Suppressor macrophage treated with lipopolysaccharide for 1 hour (primary cell): ENCODE measurements at regions not wholly inside any gene's neighbourhood (a gene's known extent, or its start where the extent isn't known, plus 50 kb on each side); places are given as distances from the start of the nearest gene placed in this dataset.

Experiments
- DNase-seq, 3 donors: peaks; one replicate each; pipeline ENCODE4 v3.0.0-alpha.2; 2020 to 2022

DNA sequence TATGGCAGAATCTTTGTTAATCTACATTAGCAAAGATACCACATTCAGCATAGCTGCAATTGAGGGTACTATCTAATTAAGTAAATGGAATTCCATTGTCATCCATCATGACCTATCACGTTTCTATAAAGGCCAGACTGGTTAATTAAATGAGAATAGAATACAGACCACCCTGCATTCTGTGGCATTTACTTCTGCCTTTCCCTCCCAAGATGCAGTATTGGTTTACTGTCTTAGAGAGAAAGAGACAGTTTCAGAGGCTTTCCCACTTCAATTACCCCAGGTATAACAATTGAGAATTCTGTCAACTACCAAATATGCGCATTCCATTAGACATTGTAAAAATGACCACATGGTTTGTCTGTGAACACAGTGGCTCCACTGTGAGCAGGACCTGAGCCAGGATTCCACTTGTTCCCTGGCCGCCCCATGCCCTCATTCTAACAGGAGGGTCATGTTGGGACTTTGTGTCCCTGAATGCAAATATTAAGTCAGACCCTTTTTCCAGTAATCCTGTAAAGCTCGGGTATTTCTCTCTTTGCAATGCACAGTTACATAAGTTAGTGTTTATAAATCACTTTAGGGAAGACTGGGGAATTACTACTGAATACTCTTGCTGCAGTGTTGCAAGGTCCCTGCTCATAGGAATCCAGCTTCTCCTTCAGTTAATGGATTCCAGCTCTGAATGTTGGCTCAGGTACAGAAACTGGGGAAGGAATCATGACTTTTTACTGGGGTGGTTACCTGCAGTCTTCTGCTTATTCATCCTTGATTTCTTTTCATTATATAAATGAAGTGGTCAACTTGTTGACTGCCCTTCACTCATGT lies 261.0 kb downstream of the PDGFC start:
- DNase-seq = no peak

DNA sequence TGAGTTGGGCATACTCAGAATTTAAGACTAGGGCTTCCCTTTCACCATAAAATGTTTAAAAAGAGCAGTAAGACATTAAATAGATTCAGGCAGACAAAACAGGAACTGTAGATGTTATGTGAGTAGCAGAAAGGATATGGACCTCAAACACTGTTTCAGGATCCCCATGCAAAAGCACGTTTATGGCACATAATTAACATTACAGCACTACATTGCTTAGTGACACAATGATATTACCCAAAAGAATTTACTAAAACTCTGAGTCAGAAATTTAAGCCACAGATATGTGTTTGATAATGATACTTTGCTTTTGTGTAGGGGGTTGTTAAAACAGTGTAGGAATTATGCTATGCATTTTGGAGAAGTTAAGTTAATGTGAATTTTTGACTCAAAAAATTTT lies 266.3 kb downstream of the PDGFC start:
- no peak for DNase-seq

- DNase-seq = no peak
These were observed 276.4 kb downstream of the PDGFC start for GRCh38 chr4:156695163-156695562.

DNA sequence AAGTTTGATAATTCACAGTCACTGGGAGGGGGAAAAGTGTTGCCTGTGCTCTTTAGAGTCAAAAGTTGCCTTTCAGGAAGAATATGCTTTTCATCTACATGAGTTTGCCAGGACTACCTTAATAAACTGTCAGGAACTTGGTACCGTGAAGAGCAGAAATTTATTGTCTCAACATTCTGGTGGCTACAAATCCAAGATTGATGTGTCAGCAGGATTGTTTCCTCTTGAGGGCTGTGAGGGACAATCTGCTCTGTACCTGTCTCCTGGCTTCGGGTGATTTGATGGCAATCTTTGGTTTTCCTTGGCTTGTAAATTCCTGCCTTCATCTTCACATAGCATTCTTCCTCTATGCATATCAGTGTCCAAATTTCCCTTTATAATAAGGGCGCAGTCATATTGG lies 277.2 kb downstream of the PDGFC start:
- DNase-seq = no peak

GRCh38 chr4:156693557-156693956 lies 278.0 kb downstream of the PDGFC start:
- no peak for DNase-seq

GRCh38 chr4:156692016-156692415 lies 279.6 kb downstream of the PDGFC start:
- no peak for DNase-seq

- DNase-seq = no peak
These were observed 281.0 kb downstream of the PDGFC start for GRCh38 chr4:156690572-156690971.

- no peak for DNase-seq
These were observed 285.5 kb downstream of the PDGFC start for GRCh38 chr4:156686120-156686519.

GRCh38 chr4:156685308-156685707 lies 286.3 kb downstream of the PDGFC start:
- DNase-seq = no peak

GRCh38 chr4:156677656-156678055 lies 293.9 kb downstream of the PDGFC start:
- DNase-seq = no peak

GRCh38 chr4:156677131-156677531 lies 294.5 kb downstream of the PDGFC start:
- DNase-seq = peak; percentile 8 to 23 (median 11)

DNA sequence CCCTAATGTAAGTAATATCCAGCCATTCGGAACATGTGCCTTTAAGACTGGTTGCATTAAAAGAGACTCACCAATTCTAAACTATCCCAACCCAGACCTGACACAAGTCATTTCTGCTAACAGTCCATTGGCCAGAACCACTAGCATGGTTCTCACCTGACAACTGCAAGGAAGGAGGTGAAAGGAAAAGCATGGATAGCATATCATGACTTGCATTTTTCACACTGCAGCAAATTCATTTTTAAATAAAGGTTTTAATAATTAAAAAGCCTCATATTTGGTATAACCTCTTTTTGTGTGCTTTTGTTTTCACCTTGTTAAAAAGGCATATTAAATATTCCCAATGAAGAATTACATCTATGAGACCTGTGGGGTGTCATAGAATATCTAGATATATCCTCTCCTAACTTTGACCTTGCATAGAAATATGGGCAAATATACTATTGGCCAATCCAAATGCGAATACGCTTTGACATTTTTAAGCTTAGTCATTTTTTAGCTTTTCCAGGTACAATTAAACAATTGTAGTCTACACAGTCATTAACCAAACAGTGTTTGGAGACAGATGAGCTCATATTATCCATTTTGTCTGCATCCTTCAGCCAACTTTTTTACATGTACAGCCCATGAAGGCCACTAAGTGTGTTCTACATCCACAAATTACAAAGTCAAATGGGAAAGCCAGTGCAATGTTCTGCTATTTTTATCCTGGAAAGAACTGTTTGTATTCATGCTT lies 295.3 kb downstream of the PDGFC start:
- no peak for DNase-seq

DNA sequence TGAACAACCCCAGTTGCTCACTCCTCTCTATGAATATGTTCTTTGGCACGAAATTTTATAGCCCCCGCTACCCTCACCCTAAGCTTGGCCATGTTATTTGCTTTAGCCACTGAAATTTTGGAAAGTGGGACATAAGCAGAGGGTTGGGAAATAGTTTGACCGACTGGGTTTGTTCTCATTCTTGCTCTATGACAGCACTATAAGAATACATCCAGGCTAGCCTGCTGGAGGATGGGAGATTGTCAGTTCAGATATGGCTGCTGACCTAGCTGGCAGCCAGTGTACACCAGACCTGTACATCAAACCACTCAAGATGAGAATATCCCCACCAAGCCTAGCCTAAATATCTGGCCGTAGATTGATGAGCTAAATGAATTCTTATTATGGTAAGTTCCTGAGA lies 298.1 kb downstream of the PDGFC start:
- DNase-seq = no peak

DNA sequence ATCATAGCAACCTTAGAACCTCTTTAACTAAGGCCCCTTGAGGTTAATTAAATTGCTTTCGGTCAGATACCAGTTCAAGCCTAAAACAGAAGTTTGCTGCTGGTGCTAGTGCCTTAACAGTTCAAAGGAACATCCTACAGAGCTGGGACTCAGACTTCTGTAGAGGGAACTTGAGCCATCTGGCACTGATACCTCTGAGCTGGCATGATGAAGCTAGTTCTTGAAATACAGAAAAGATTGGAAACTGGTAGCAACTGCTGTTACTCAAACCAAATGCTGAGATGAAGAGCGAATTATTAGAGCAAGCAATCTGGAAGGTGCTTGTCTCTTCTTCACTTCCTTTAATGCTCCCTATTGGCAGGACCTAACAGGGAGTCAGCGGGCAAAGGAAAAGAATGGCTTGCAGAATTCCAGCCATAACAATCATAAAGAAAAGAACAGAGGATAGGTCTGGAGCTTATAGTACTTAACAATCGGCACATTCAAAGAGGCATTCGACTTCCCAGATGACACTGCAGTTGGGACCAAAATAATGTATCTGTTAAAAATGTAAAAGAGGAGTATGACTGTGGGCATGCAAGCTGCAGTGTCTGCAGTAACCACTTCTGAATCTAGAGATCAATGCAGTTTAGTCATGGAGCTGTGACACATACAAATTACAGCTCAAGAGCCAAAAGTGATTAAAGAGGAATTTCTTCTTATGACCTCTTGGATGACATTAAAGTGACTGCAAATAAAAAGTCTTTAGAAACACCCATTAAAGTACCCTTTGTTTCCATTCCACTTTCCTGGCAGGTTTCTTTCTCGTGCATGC lies 298.9 kb downstream of the PDGFC start:
- peak in 1 of 3 donors; percentile 31 for DNase-seq

- DNase-seq = peak; percentile 39 to 55 (median 39)
These were observed 305.7 kb downstream of the PDGFC start for GRCh38 chr4:156665780-156666366.

DNA sequence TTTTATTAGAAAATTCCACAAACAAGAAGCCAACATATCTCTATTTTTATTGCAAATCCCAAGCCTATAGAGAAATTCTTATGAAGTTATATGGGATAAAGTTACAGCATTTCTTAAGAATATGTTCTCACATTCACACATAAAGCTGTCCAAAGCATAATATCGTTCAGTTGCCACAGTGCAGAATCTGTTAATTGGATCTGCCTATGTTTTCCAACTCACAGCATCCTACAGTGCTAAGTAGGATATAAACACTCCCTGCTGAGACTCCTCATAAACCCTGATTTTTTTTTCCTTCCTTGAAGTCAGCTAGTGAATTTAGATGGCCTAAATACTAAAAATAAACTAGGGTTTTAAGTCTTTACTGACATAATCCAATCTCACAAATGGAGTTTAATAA lies 307.9 kb downstream of the PDGFC start:
- no peak for DNase-seq

DNA sequence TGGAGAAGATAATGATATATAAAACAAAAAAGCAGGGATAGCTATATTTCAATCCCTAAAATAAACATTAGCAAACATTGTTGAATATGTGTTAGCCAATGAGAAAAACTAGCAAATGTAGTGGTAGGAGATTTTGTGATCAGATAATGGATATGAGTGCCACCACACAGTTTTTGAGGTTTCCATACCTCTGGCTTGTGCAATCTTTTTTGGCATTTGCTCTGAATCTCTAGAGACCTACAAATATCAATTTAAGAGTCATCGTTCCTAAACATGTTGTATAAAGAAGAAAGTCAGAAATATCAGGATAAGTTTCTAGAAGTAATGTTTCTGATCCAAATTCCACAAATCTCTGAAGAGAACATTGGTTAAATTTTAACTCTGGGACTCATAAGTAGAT lies 308.7 kb downstream of the PDGFC start:
- DNase-seq = no peak

DNA sequence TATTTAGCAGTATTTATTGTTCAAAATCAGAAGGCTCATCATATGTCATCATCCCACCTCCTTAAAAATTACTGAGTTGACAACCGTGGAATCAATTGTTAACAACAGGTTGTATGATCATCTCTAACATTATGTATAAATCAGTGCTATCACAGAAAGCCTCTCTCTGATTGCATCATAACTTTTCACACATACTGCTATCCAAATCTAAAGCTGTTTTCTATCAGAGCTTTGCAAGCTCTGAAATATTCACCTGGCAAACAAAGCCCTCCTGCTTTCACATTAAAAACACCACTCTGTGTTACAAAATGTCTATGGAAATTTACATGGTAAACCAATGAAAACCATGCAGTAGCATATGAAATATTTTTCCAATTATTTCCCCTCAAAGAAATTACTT lies 310.0 kb downstream of the PDGFC start:
- DNase-seq = no peak

DNA sequence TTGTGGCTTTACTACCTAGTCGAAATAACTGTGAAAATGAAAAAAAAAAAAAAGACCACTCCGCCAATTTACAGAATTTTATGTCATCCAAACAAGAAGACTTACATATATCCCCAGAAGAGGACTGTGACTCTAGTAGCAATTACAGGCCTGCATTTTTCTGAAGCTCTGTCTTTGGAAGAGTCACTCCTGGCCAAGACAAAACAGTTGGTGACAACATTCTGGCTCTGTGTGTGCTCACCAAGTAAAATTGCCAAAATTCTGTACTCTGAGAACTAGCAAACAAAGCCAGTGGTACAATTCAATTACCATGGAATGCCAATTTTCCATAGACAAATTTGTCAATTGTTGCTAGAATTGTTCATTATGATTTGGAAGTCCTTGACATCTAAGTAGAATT lies 311.1 kb downstream of the PDGFC start:
- DNase-seq = no peak

DNA sequence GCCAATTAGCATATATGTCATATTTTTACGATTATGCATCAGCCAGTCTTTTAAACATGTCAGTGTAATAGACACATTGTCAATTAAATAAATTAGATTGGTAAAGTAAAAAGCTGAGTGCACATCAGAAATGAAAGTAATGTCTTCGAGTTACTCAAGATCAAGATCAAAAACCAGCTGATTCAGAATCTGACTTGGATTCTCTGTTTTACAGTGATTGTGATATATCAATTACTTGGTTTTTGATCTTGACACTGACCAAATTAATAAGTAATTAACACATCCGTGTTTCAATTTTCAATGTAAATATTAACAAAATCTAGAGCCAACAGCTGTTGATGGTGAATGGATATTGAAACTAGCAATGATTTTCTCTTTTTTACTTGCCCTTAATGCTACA lies 311.6 kb downstream of the PDGFC start:
- no peak for DNase-seq

DNA sequence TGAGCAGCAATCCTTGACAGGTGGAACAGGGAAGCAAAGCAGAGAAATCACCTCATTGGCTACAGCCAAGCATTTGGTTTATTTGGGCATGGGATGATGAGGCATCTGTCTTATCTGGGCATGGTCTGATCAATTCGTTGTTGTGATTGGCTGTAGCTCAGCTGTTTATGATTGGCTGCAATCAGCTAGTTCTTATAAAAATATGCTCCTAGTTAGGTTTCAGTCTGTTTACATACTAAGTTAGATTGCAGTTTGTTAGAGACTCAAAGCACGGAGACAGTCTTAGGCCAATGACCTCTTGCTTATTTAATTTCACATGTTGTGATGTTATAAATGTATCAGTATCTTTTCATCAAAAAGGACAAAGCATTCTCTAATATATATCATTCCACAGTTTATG lies 312.0 kb downstream of the PDGFC start:
- no peak for DNase-seq

- DNase-seq = no peak
These were observed 314.7 kb downstream of the PDGFC start for GRCh38 chr4:156656896-156657295.

- peak in 1 of 3 donors; percentile 7 for DNase-seq
These were observed 317.2 kb downstream of the PDGFC start for GRCh38 chr4:156654410-156654809.
